ENCODE measurements at regions not wholly inside any gene's neighbourhood (a gene's known extent, or its start where the extent isn't known, plus 50 kb on each side); places are given as distances from the start of the nearest gene placed in this dataset.

DNA sequence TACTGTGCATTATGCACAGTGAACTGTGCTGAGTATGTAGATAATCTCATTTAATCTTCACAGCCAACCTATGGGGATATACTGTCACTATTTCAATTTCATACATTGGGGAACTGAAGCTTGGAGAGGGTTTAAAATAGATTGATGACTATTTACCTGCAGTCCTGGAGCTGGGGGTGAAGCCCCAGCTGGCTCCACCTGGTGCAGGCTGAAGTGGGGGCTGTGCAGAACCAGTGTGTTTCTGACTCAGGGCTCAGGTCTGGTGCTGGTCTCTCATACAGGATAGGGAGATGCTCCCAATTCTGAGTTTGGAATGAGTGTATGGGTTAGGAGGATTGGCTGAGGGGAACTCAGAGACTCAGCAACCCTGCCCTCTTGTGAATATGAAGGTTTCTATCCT, 176.1 kb upstream of the CEP162 start:
- TF ChIP-seq, protein P1, sequence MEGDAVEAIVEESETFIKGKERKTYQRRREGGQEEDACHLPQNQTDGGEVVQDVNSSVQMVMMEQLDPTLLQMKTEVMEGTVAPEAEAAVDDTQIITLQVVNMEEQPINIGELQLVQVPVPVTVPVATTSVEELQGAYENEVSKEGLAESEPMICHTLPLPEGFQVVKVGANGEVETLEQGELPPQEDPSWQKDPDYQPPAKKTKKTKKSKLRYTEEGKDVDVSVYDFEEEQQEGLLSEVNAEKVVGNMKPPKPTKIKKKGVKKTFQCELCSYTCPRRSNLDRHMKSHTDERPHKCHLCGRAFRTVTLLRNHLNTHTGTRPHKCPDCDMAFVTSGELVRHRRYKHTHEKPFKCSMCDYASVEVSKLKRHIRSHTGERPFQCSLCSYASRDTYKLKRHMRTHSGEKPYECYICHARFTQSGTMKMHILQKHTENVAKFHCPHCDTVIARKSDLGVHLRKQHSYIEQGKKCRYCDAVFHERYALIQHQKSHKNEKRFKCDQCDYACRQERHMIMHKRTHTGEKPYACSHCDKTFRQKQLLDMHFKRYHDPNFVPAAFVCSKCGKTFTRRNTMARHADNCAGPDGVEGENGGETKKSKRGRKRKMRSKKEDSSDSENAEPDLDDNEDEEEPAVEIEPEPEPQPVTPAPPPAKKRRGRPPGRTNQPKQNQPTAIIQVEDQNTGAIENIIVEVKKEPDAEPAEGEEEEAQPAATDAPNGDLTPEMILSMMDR (conservative IDR thresholded peaks at IDR 0.05; ENCODE audit: low read depth in 2 of 2), result no peak
- TF ChIP-seq CREB1 (CRISPR knock-in tag; IDR thresholded peaks at IDR 0.05; ENCODE audit: low read depth) (no peak), POLR2AphosphoS5 (IDR thresholded peaks at IDR 0.05; ENCODE audit: low read depth) (no peak), STAT1 (IDR thresholded peaks at IDR 0.05; ENCODE audit: unreplicated experiment) (no peak), EZH2 (IDR thresholded peaks at IDR 0.05; ENCODE audit: low read depth, unreplicated experiment) (no peak), EZH2phosphoT487 (IDR thresholded peaks at IDR 0.05; ENCODE audit: unreplicated experiment) (no peak), JUNB (IDR thresholded peaks at IDR 0.05; ENCODE audit: unreplicated experiment) (no peak)
- TF ChIP-seq, protein P2, sequence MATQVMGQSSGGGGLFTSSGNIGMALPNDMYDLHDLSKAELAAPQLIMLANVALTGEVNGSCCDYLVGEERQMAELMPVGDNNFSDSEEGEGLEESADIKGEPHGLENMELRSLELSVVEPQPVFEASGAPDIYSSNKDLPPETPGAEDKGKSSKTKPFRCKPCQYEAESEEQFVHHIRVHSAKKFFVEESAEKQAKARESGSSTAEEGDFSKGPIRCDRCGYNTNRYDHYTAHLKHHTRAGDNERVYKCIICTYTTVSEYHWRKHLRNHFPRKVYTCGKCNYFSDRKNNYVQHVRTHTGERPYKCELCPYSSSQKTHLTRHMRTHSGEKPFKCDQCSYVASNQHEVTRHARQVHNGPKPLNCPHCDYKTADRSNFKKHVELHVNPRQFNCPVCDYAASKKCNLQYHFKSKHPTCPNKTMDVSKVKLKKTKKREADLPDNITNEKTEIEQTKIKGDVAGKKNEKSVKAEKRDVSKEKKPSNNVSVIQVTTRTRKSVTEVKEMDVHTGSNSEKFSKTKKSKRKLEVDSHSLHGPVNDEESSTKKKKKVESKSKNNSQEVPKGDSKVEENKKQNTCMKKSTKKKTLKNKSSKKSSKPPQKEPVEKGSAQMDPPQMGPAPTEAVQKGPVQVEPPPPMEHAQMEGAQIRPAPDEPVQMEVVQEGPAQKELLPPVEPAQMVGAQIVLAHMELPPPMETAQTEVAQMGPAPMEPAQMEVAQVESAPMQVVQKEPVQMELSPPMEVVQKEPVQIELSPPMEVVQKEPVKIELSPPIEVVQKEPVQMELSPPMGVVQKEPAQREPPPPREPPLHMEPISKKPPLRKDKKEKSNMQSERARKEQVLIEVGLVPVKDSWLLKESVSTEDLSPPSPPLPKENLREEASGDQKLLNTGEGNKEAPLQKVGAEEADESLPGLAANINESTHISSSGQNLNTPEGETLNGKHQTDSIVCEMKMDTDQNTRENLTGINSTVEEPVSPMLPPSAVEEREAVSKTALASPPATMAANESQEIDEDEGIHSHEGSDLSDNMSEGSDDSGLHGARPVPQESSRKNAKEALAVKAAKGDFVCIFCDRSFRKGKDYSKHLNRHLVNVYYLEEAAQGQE (IDR thresholded peaks at IDR 0.05; ENCODE audit: unreplicated experiment), result no peak
- TF ChIP-seq, protein P3, sequence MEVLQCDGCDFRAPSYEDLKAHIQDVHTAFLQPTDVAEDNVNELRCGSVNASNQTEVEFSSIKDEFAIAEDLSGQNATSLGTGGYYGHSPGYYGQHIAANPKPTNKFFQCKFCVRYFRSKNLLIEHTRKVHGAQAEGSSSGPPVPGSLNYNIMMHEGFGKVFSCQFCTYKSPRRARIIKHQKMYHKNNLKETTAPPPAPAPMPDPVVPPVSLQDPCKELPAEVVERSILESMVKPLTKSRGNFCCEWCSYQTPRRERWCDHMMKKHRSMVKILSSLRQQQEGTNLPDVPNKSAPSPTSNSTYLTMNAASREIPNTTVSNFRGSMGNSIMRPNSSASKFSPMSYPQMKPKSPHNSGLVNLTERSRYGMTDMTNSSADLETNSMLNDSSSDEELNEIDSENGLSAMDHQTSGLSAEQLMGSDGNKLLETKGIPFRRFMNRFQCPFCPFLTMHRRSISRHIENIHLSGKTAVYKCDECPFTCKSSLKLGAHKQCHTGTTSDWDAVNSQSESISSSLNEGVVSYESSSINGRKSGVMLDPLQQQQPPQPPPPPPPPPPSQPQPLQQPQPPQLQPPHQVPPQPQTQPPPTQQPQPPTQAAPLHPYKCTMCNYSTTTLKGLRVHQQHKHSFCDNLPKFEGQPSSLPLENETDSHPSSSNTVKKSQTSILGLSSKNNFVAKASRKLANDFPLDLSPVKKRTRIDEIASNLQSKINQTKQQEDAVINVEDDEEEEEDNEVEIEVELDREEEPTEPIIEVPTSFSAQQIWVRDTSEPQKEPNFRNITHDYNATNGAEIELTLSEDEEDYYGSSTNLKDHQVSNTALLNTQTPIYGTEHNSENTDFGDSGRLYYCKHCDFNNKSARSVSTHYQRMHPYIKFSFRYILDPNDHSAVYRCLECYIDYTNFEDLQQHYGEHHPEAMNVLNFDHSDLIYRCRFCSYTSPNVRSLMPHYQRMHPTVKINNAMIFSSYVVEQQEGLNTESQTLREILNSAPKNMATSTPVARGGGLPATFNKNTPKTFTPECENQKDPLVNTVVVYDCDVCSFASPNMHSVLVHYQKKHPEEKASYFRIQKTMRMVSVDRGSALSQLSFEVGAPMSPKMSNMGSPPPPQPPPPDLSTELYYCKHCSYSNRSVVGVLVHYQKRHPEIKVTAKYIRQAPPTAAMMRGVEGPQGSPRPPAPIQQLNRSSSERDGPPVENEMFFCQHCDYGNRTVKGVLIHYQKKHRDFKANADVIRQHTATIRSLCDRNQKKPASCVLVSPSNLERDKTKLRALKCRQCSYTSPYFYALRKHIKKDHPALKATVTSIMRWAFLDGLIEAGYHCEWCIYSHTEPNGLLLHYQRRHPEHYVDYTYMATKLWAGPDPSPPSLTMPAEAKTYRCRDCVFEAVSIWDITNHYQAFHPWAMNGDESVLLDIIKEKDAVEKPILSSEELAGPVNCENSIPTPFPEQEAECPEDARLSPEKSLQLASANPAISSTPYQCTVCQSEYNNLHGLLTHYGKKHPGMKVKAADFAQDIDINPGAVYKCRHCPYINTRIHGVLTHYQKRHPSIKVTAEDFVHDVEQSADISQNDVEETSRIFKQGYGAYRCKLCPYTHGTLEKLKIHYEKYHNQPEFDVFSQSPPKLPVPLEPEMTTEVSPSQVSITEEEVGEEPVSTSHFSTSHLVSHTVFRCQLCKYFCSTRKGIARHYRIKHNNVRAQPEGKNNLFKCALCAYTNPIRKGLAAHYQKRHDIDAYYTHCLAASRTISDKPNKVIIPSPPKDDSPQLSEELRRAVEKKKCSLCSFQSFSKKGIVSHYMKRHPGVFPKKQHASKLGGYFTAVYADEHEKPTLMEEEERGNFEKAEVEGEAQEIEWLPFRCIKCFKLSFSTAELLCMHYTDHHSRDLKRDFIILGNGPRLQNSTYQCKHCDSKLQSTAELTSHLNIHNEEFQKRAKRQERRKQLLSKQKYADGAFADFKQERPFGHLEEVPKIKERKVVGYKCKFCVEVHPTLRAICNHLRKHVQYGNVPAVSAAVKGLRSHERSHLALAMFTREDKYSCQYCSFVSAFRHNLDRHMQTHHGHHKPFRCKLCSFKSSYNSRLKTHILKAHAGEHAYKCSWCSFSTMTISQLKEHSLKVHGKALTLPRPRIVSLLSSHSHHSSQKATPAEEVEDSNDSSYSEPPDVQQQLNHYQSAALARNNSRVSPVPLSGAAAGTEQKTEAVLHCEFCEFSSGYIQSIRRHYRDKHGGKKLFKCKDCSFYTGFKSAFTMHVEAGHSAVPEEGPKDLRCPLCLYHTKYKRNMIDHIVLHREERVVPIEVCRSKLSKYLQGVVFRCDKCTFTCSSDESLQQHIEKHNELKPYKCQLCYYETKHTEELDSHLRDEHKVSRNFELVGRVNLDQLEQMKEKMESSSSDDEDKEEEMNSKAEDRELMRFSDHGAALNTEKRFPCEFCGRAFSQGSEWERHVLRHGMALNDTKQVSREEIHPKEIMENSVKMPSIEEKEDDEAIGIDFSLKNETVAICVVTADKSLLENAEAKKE (CRISPR knock-in tag; IDR thresholded peaks at IDR 0.05), result no peak
- TF ChIP-seq, protein P4, sequence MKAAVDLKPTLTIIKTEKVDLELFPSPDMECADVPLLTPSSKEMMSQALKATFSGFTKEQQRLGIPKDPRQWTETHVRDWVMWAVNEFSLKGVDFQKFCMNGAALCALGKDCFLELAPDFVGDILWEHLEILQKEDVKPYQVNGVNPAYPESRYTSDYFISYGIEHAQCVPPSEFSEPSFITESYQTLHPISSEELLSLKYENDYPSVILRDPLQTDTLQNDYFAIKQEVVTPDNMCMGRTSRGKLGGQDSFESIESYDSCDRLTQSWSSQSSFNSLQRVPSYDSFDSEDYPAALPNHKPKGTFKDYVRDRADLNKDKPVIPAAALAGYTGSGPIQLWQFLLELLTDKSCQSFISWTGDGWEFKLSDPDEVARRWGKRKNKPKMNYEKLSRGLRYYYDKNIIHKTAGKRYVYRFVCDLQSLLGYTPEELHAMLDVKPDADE (IDR thresholded peaks at IDR 0.05), result no peak
